Stomach (tissue), 4 donors: ENCODE measurements at regions not wholly inside any gene's neighbourhood (a gene's known extent, or its start where the extent isn't known, plus 50 kb on each side); places are given as distances from the start of the nearest gene placed in this dataset.

Source experiments
- CTCF ChIP-seq, 7 experiments: fragments of 450-650 bp in 4 of 7; fragments of 200-600 bp in 3 of 7; sonication (generic) in 3 of 7; IDR thresholded peaks; one replicate each; pipeline ENCODE4 v1.5.1; 2016 to 2019; ENCODE audit warnings: antibody characterized with exemption in 7 of 7, control low read depth in 2 of 7, mild to moderate bottlenecking in 1 of 7
- EP300 ChIP-seq: sonication (generic); formaldehyde crosslinking; IDR thresholded peaks from one replicate; pipeline ENCODE4 v1.6.1; 2017; ENCODE audit warnings: antibody characterized with exemption
- POLR2A ChIP-seq, 4 donors: fragments of 450-650 bp; IDR thresholded peaks; one replicate each; pipeline ENCODE4 v1.6.1; 2016; ENCODE audit warnings: antibody characterized with exemption in 4 of 4, control low read depth in 2 of 4, mild to moderate bottlenecking in 1 of 4, moderate library complexity in 1 of 4
- POLR2AphosphoS5 ChIP-seq, 3 donors: sonication (generic); formaldehyde crosslinking; IDR thresholded peaks; one replicate each; pipeline ENCODE4 v1.6.1; 2016; ENCODE audit warnings: antibody characterized with exemption in 3 of 3

GRCh38 chr12:77438644-77439043 lies 373.3 kb upstream of the E2F7 start:
- TF ChIP-seq POLR2A (IDR thresholded peaks at IDR 0.05) (no peak), CTCF (IDR thresholded peaks at IDR 0.05) (no peak), EP300 (no peak), POLR2AphosphoS5 (IDR thresholded peaks at IDR 0.05) (no peak)
